ENCODE measurements at regions not wholly inside any gene's neighbourhood (a gene's known extent, or its start where the extent isn't known, plus 50 kb on each side); places are given as distances from the start of the nearest gene placed in this dataset.

- DNase-seq, result peak in 2 of 4 donors; percentile 77 to 87
- Histone ChIP-seq H3K4me1 (peaks cover 2 to 7% of the 10 kb centered on the region in 2 donors), H3K27me3 (peaks cover 0 to 7% of the 10 kb centered on the region in 2 donors), H3K27ac (no peak overlapping the region), H3K9me3 (no peaks in the 10 kb centered on the region), H3K4me3 (no peak overlapping the region), H3K36me3 (no peaks in the 10 kb centered on the region)
- intact Hi-C loops (cut with DNase I), result no loop called here
- peak; percentile 71 to 77 for TF ChIP-seq CTCF (IDR thresholded peaks at IDR 0.05)
- peak; percentile 63 for ATAC-seq
Measured at GRCh38 chr2:204260162-204260877, 285.0 kb upstream of the PARD3B start.

DNA sequence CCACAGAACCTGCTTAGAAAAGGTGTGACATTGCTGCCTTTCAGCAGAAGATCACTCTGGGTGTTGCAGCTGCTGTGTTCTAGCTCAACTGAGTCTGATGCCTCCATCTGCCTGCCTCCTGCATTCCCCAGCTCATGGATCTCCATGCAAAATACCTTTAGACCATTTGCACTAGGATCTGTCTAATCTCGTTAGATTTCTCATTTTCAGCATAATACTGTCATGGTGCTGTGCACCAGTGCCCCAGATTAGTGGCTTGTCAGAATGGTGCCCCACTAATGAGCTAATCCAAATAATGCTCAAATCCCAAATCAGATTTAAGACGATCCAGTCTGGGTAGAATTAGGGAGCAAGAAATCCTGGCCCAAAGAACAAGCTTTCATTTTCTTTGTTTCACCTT, 284.4 kb upstream of the PARD3B start:
- TF ChIP-seq CTCF (IDR thresholded peaks at IDR 0.05), result no peak
- no peaks in the 10 kb centered on the region for H3K9me3 ChIP-seq
- no peak overlapping the region for H3K4me3 ChIP-seq
- H3K27me3 ChIP-seq, result peaks cover 0 to 7% of the 10 kb centered on the region in 2 donors
- DNase-seq (no peak), ATAC-seq (no peak)
- intact Hi-C loops (cut with DNase I), result no loop called here
- no peaks in the 10 kb centered on the region for H3K36me3 ChIP-seq
- H3K4me1 ChIP-seq, result peaks cover 2 to 7% of the 10 kb centered on the region in 2 donors
- no peak overlapping the region for H3K27ac ChIP-seq

DNA sequence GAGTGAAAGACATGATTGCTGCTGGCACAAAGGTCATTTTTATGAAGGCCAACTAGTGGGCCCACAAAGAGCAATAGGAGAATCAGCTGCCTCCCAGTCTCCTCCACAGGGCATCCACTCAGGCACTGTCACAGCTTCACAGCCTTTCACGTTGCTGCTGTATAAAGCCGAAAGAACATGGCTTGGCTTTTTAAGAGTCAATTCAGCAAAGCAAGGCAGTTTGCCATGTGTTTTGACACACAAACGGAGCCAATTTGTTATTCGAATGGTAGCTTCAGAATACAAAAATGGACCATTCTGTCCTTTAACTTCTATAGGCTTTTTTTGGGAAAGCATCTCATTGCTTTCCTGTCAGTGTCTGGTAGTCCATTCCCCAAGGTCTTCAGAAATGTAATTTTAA, 283.4 kb upstream of the PARD3B start:
- Histone ChIP-seq H3K4me3 (no peak overlapping the region), H3K4me1 (peaks cover 0 to 7% of the 10 kb centered on the region in 2 donors), H3K27me3 (peaks cover 0 to 7% of the 10 kb centered on the region in 2 donors), H3K9me3 (no peaks in the 10 kb centered on the region), H3K27ac (no peak overlapping the region), H3K36me3 (no peaks in the 10 kb centered on the region)
- intact Hi-C loops (cut with DNase I), result no loop called here
- DNase-seq, result peak in 1 of 4 donors; percentile 28
- no peak for TF ChIP-seq CTCF (IDR thresholded peaks at IDR 0.05)
- no peak for ATAC-seq

DNA sequence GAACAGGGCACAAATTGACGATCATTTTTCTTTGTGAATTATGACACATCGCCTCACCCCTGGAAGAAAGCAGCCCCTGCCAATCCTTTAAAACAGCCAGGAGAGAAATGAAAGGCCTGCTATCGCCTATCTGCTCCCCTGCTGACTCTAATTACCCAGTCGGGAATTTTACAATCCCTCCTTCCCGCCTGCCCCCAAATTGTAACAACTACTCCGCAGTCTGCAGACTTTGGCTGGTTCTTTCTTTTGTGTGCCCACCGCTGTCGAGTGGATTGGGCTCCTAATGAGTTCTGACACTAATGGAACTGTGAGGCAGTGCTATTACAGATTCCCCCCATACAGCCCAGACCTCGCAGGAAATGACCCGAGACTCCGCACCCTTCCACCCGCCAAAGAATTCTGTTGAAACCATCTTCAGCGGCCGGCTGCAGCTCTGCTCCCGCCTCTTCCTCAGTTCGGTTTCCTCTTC, 281.2 kb upstream of the PARD3B start:
- H3K27ac ChIP-seq, result no peak overlapping the region
- H3K9me3 ChIP-seq, result no peaks in the 10 kb centered on the region
- TF ChIP-seq CTCF (IDR thresholded peaks at IDR 0.05), result no peak
- no peaks in the 10 kb centered on the region for H3K36me3 ChIP-seq
- intact Hi-C loops (cut with DNase I), result no loop called here
- no peak overlapping the region for H3K4me3 ChIP-seq
- no peak for ATAC-seq
- no peak for DNase-seq
- peaks cover 0 to 7% of the 10 kb centered on the region in 2 donors for H3K27me3 ChIP-seq
- no peaks in the 10 kb centered on the region for H3K4me1 ChIP-seq

GRCh38 chr2:204264621-204265140, 280.6 kb upstream of the PARD3B start:
- peaks cover 0 to 7% of the 10 kb centered on the region in 2 donors for H3K27me3 ChIP-seq
- intact Hi-C loops (cut with DNase I), result no loop called here
- no peak overlapping the region for H3K4me3 ChIP-seq
- no peaks in the 10 kb centered on the region for H3K4me1 ChIP-seq
- no peaks in the 10 kb centered on the region for H3K9me3 ChIP-seq
- H3K36me3 ChIP-seq, result no peaks in the 10 kb centered on the region
- H3K27ac ChIP-seq, result no peak overlapping the region
- ATAC-seq (no peak), DNase-seq (no peak)
- no peak for TF ChIP-seq CTCF (IDR thresholded peaks at IDR 0.05)
